ENCODE measurements at regions not wholly inside any gene's neighbourhood (a gene's known extent, or its start where the extent isn't known, plus 50 kb on each side); places are given as distances from the start of the nearest gene placed in this dataset.
A peak's percentile ranks its signal among the peaks of the same experiment; 100 is the strongest.

DNA sequence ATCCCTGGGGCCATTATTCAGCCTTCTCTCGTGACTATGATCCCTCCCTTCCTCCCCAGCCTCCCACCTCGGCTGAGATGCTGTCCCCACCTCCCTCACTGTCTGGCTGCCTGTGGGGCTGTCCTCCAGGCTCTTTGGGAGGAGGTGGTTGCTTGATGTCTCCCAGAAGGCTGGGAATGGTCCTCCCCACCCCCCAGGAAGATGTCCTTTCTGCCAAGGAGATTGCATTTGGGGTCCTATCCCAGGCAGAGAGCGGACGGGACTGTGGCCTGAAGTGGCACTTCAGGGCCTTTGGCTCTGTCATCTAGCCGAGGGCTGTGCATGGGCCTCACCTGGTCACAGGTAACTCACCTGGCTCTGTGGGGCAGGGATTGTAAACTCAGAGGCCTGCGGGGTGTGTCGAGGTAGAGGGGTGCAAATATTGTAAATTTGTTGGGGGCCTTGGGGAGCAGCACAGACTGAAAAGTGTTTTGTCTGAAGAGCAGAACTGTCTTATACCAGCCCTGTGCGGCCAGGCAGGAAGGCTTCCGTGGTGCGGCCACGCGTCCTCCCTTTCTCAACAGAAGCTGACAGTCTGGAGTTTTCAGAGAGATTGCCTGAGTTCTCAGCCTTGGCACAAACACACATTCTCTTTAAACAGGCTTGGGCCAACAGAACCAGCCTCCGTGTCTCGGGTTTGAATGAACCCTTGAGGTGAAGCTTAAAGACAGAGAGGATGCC, 177.9 kb downstream of the SEC14L1 start:
- no peak for DNase-seq (ENCODE audit: low spot score)
- TF ChIP-seq, protein P1, sequence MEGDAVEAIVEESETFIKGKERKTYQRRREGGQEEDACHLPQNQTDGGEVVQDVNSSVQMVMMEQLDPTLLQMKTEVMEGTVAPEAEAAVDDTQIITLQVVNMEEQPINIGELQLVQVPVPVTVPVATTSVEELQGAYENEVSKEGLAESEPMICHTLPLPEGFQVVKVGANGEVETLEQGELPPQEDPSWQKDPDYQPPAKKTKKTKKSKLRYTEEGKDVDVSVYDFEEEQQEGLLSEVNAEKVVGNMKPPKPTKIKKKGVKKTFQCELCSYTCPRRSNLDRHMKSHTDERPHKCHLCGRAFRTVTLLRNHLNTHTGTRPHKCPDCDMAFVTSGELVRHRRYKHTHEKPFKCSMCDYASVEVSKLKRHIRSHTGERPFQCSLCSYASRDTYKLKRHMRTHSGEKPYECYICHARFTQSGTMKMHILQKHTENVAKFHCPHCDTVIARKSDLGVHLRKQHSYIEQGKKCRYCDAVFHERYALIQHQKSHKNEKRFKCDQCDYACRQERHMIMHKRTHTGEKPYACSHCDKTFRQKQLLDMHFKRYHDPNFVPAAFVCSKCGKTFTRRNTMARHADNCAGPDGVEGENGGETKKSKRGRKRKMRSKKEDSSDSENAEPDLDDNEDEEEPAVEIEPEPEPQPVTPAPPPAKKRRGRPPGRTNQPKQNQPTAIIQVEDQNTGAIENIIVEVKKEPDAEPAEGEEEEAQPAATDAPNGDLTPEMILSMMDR (IDR thresholded peaks at IDR 0.05; ENCODE audit: extremely low read depth, insufficient read depth, missing control alignments): no peak
- in situ Hi-C loops (cut with MboI; ENCODE audit: low pct_unique_long_range_greater_than_20kb, low sequenced_read_pairs, unreplicated experiment): no loop called here

DNA sequence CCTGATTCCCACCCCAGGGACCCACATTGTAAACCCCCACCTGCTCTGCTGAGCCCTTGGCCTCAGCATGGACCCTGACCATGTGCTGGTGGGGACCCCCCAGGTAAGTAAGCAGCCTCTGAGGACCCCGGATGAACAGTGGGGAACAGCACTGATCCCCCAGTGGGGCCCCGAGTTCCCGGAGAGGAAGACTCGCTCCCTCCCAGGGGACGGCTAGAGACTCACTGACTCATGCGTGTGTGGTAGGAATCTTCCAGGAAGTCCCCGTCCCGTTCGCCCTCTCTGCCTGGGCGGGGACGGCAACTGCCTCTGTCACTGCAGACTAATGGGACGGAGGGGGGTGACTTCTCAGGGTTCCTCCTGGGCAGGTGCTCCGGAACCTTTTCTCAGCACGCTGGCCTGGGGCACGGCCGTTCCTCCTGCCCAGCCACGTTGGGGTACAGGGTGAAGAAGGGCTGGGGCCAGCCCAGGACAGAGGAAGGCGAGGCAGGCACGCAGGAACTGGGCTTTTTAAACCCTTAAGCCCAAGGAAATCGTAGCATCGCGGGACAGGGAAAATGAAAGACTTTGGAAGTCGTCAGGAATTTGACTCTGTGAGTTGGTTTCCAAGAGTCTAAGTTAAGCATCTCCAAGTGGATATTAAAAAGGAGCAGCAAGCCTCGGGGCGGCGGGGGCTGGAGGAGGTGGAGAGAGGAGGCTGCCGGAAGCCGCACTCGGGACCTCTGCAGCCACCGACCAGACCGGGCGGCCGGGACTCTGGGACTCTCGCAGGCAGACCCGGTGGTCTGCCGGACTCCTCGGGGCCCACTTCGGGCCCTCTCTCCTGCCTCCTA, 178.7 kb downstream of the SEC14L1 start:
- in situ Hi-C loops (cut with MboI; ENCODE audit: low pct_unique_long_range_greater_than_20kb, low sequenced_read_pairs, unreplicated experiment): loop anchor here (10.0 kb wide), 1 partner anchor 175 kb away; no protein-coding TSS in a partner anchor
- DNase-seq (ENCODE audit: low spot score): peak; percentile 78
- TF ChIP-seq, protein P1 (IDR thresholded peaks at IDR 0.05; ENCODE audit: extremely low read depth, insufficient read depth, missing control alignments): no peak

DNA sequence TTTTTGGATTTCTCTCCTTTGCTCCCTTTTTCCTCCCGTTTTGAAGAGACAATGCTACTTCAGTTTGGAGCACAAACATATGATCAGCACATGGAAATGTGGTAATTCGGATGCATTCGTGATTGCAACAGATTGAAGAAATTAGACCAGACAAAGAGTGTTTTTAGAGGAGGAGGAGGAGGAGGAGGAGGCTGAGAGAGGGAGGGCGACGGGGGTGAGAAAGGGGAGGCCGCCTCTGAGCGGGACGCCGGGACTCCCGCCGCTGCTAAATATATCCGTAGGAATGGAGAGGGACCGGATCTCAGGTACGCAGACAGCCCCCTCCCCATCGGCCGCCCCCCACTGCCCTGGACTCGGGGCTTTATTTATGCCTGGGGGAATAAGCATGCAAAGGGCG, 179.3 kb downstream of the SEC14L1 start:
- TF ChIP-seq, protein P1 (IDR thresholded peaks at IDR 0.05; ENCODE audit: extremely low read depth, insufficient read depth, missing control alignments): no peak
- DNase-seq (ENCODE audit: low spot score): no peak
- in situ Hi-C loops (cut with MboI; ENCODE audit: low pct_unique_long_range_greater_than_20kb, low sequenced_read_pairs, unreplicated experiment): loop anchor here (10.0 kb wide), 1 partner anchor 175 kb away; no protein-coding TSS in a partner anchor

DNA sequence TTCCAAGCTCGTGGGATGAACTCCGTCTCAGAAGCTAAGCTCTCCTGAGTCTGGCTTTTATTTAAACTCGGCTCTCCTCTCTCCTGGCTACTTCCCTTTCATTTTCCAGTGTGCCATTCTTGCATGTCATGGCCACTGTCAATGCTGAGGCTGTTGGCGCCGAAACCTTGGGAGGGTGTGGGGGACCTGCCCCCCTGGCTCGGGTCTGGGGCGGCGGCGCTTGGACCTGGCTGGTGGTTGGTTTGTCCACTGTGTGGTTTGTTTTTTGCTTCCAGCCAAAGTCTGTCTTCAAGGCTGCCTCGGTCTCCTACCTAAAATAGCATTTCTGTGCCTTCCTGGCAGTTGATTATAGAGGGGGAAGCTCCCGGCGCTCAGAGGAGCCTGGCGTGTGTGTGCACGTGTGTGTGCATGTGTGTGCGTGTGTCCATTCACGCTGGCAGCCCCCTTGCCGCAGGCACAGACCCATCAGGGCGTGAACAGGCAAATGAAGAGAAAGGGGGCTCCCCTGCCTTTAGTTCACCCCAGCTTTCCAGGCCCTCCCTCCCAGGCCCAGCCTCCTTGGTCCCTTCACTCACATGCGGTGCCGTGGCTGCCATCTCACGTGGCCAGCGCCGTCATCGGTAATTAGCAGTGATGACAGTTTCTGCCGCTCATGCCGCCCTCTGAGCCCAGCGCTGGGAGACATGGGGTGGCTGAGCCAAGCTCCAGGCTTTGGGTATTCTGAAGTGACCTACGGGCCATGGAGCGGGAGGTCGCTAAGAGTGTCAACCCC, 179.9 kb downstream of the SEC14L1 start:
- in situ Hi-C loops (cut with MboI; ENCODE audit: low pct_unique_long_range_greater_than_20kb, low sequenced_read_pairs, unreplicated experiment): loop anchor here (10.0 kb wide), 1 partner anchor 174 kb away; no protein-coding TSS in a partner anchor
- DNase-seq (ENCODE audit: low spot score): peak; percentile 71
- TF ChIP-seq, protein P1 (IDR thresholded peaks at IDR 0.05; ENCODE audit: extremely low read depth, insufficient read depth, missing control alignments): no peak

DNA sequence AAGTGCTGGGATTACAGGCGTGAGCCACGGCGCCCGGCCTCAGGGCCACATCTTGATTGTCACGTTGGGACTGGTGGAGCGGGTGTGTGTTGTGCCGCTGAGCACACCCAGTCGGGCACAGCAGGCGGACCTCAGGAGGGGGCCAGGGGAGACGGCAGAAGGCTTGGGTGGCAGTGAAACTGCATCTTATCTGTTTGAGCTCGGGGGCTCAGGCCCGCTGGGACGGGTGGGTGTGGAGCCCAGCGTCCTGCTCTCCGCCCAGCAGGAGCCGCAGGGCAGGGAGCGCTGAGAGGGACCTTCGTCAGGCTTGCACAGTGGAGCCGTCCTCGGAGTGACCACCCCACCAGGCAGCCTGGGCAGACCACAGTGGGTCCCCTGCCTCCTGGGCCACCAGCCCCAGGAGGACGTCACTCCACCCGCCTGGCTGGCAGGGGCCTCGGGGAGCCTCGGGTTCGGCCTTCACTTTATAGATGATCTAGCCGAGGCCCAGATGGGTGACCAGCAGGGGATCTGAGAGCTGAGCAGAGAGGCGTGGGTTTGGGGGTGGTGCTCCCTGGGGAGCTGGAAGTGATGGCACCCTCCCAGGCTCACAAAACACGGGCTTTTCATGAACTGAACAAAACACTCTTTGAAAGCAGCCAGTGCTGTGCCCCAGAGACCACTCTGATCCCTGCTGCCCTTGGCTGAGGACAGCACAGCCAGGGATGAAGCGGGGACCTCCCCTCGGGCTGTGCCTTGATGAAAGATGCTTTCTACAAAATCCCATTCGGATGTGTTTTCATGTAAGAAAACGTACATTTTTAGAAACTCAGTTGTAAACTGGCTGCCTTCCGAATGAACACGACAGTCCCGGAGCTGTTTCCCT, 181.1 kb downstream of the SEC14L1 start:
- TF ChIP-seq, protein P1 (IDR thresholded peaks at IDR 0.05; ENCODE audit: extremely low read depth, insufficient read depth, missing control alignments): no peak
- DNase-seq (ENCODE audit: low spot score): no peak
- in situ Hi-C loops (cut with MboI; ENCODE audit: low pct_unique_long_range_greater_than_20kb, low sequenced_read_pairs, unreplicated experiment): loop anchor here (10.0 kb wide), 1 partner anchor 173 kb away; no protein-coding TSS in a partner anchor

All from GM13977 (cell line).